Erythroblast (primary cell): ENCODE measurements at regions not wholly inside any gene's neighbourhood (a gene's known extent, or its start where the extent isn't known, plus 50 kb on each side); places are given as distances from the start of the nearest gene placed in this dataset.

Source experiments
- GATA1 ChIP-seq: IDR thresholded peaks from 2 replicates; pipeline ENCODE4 v1.6.1; 2011; ENCODE audit warnings: low read depth, mild to moderate bottlenecking, control low read depth, low read length, moderate library complexity
- POLR2A ChIP-seq: IDR thresholded peaks from 2 replicates; pipeline ENCODE4 v1.6.1; 2011; ENCODE audit warnings: mild to moderate bottlenecking, low read length

DNA sequence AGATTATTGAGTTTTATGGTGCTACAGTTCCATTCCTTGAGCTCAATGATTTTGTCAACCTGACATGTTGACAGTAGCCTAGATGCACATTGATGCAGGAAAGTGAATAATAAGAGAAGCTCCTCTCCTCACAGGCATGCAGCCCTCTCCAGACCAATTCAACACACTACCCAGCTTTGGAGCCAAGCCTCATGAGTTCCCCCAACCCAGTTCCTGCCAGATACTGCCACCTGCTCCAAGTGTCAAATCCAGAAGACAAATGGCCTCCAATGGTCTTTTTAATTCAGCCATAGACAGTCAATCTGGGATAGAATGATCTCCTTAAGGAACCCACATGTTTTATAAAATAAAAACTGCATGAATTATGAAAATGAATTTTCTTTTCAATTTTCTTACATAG is 83.7 kb upstream of the ARHGEF3 start:
- TF ChIP-seq POLR2A (no peak), GATA1 (no peak)
